Kidney (tissue), 13 donors: ENCODE measurements at regions not wholly inside any gene's neighbourhood (a gene's known extent, or its start where the extent isn't known, plus 50 kb on each side); places are given as distances from the start of the nearest gene placed in this dataset.

Experiments
- DNase-seq, 5 donors: peaks; one replicate each; pipeline ENCODE4 v3.0.0-alpha.2; 2013 to 2020
- FAIRE-seq: peaks from 2 replicates; lab custom pipeline; 2012; peaks lifted over from hg19 to GRCh38; lab: Jason Lieb, UNC
- H3K27ac ChIP-seq, 2 donors: one replicate each; pipeline ENCODE4 v1.7.0; 2013; ENCODE audit warnings: low read depth in 2 of 2, low read length in 2 of 2, inconsistent platforms in 1 of 2
- H3K27me3 ChIP-seq: one replicate; pipeline ENCODE4 v1.7.1; 2013; ENCODE audit warnings: low read length, inconsistent platforms; ENCODE audit not compliant: control insufficient read depth, insufficient read depth
- H3K36me3 ChIP-seq, 3 donors: one replicate each; pipeline versions ENCODE4 v1.7.0 to v1.7.1; 2013; ENCODE audit warnings: low read length in 3 of 3, control low read depth in 1 of 3, inconsistent platforms in 1 of 3; ENCODE audit not compliant: insufficient read depth in 3 of 3, control insufficient read depth in 2 of 3
- H3K4me1 ChIP-seq, 3 donors: one replicate each; pipeline versions ENCODE4 v1.7.0 to v1.7.1; 2013; ENCODE audit warnings: low read length in 3 of 3, inconsistent platforms in 1 of 3, low read depth in 1 of 3; ENCODE audit not compliant: control insufficient read depth in 2 of 3, insufficient read depth in 2 of 3
- H3K4me3 ChIP-seq, 3 donors: one replicate each; pipeline versions ENCODE4 v1.7.0 to v1.8.1; 2013; ENCODE audit warnings: low read length in 3 of 3, control low read depth in 1 of 3, inconsistent platforms in 1 of 3
- H3K9ac ChIP-seq, 3 donors: one replicate each; pipeline versions ENCODE4 v1.7.0 to v1.7.1; 2013; ENCODE audit warnings: low read length in 3 of 3, control low read depth in 1 of 3, inconsistent platforms in 1 of 3
- H3K9me3 ChIP-seq, 3 donors: one replicate each; pipeline versions ENCODE4 v1.7.0 to v1.7.1; 2013; ENCODE audit warnings: low read length in 3 of 3, control low read depth in 1 of 3, inconsistent platforms in 1 of 3; ENCODE audit not compliant: control insufficient read depth in 2 of 3, insufficient read depth in 1 of 3
- CTCF ChIP-seq: IDR thresholded peaks from 3 replicates; pipeline ENCODE4 v1.5.1; 2012; ENCODE audit warnings: mild to moderate bottlenecking, moderate library complexity, borderline replicate concordance; ENCODE audit not compliant: insufficient read depth; ENCODE audit errors: extremely low read depth
- intact Hi-C: fragments of 100-400 bp; cut with DNase I; formaldehyde crosslinking; loops from one replicate; pipeline ENCODE4 v1.11.1; 2022
- donor health status: control.
- donor health status: control.
- donor health status: control.
- donor health status: control.
- donor health status: control.
- donor health status: DM: yes; HTN: yes; CAD: no.
- donor health status: Normal renal cell carcinoma (clear cell type).

DNA sequence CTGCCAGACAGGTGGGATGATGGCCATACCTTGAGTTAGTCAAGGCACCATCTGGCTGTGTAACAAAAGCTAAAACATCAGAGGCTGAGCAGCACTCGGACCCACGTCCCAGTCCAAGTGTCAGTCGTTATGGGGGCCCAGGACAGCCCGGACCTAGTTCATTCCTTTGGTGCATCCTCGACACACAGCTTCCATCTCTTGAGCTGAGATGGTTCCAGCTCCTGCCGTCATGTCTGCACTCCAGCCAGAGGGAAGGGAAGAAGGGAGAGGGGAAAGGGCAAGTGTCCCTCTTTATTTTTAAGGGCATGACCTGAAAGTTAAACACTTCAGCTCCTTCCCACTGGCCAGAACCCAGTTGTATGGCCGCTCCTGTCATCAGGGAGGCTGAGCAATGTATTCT is 218.0 kb downstream of the SEC14L1 start:
- Histone ChIP-seq H3K9me3 (no peaks in the 10 kb centered on the region), H3K27me3 (no peaks in the 10 kb centered on the region), H3K36me3 (no peaks in the 10 kb centered on the region), H3K27ac (no peak overlapping the region), H3K4me3 (no peak overlapping the region), H3K4me1 (peaks cover 0 to 18% (median 16%) of the 10 kb centered on the region in 3 donors), H3K9ac (no peak overlapping the region)
- no peak for TF ChIP-seq CTCF
- no peak for FAIRE-seq
- intact Hi-C loops, result no loop called here
- DNase-seq, result no peak

DNA sequence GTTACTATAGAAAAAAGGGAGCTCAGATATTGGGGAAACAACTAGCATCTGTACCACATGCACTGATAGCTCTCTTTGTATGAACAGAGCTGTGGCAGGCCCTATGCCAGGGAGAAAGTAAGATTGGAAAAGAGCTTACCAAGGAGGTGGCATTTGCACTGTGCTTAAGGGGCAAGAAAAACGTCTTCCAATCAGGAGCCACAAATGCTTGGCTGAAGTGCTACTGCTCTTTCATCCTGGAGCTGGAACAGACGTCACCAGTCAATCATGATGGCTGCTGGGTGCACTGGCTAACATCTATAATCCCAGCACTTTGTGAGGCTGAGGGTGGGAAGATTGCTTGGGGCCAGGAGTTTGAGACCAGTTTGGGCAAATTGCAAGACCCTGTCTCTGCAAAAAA is 218.5 kb downstream of the SEC14L1 start:
- H3K4me1 ChIP-seq, result peaks cover 0 to 17% (median 17%) of the 10 kb centered on the region in 3 donors
- no peak overlapping the region for H3K27ac ChIP-seq
- no peaks in the 10 kb centered on the region for H3K9me3 ChIP-seq
- intact Hi-C loops, result no loop called here
- H3K9ac ChIP-seq, result no peak overlapping the region
- no peak for FAIRE-seq
- no peaks in the 10 kb centered on the region for H3K36me3 ChIP-seq
- no peaks in the 10 kb centered on the region for H3K27me3 ChIP-seq
- H3K4me3 ChIP-seq, result no peak overlapping the region
- DNase-seq, result no peak
- TF ChIP-seq CTCF, result no peak

GRCh38 chr17:77361986-77362620 is 221.3 kb downstream of the SEC14L1 start:
- no peak overlapping the region for H3K4me3 ChIP-seq
- H3K9me3 ChIP-seq, result no peaks in the 10 kb centered on the region
- no peaks in the 10 kb centered on the region for H3K36me3 ChIP-seq
- DNase-seq, result peak in 1 of 5 donors; percentile 42
- no peaks in the 10 kb centered on the region for H3K27me3 ChIP-seq
- no peak overlapping the region for H3K27ac ChIP-seq
- intact Hi-C loops, result no loop called here
- peaks cover 0 to 31% (median 28%) of the 10 kb centered on the region in 3 donors for H3K4me1 ChIP-seq
- TF ChIP-seq CTCF, result no peak
- no peak for FAIRE-seq
- H3K9ac ChIP-seq, result no peak overlapping the region
